SK-N-SH (cell line): ENCODE measurements at regions not wholly inside any gene's neighbourhood (a gene's known extent, or its start where the extent isn't known, plus 50 kb on each side); places are given as distances from the start of the nearest gene placed in this dataset.

Experiments used
- CTCF ChIA-PET: fragments of 300-600, 350-600 bp; formaldehyde crosslinking; extraction: SDS; loops from one replicate; lab custom pipeline; 2021; lab: Yijun Ruan, JAX
- POLR2A ChIA-PET: fragments of 350-600 bp; sonication (Branson Sonifier 250); formaldehyde crosslinking; extraction: SDS; loops from one replicate; lab custom pipeline; 2020; ENCODE audit warnings: antibody characterized with exemption, inconsistent platforms; lab: Yijun Ruan, JAX
- DNase-seq: peaks from one replicate; pipeline ENCODE4 v3.0.0; 2012
- H2AFZ ChIP-seq: fragments of 200-600 bp; sonication (generic); 2 replicates; pipeline ENCODE4 v1.8.1; 2016; ENCODE audit warnings: antibody characterized with exemption, mild to moderate bottlenecking, low read depth
- H3F3A ChIP-seq: fragments of 200-600 bp; sonication (generic); replicated peaks from 2 replicates; pipeline ENCODE3; 2016; ENCODE audit warnings: antibody characterized with exemption, mild to moderate bottlenecking; ENCODE audit not compliant: insufficient read depth
- H3K27ac ChIP-seq, 2 experiments: fragments of 200-500 bp in 1 of 2; fragments of 200-600 bp in 1 of 2; sonication (Bioruptor generic) in 1 of 2; sonication (generic), shearing (Covaris generic) in 1 of 2; 2 replicates each; pipeline versions ENCODE4 v1.5.1 to v1.6.1; 2014 to 2016; ENCODE audit warnings: low read depth in 2 of 2, inconsistent platforms in 1 of 2, low read length in 1 of 2, mild to moderate bottlenecking in 1 of 2, mixed read lengths in 1 of 2
- H3K27me3 ChIP-seq: fragments of 200-600 bp; sonication (generic), shearing (Covaris generic); 2 replicates; pipeline ENCODE4 v1.6.1; 2016; ENCODE audit warnings: mixed run types; ENCODE audit not compliant: insufficient read depth
- H3K36me3 ChIP-seq, 2 experiments: fragments of 200-500 bp in 1 of 2; fragments of 200-600 bp in 1 of 2; sonication (Bioruptor generic) in 1 of 2; sonication (generic) in 1 of 2; replicated peaks in 1 of 2; 2 replicates each; pipeline versions ENCODE3 to v1.5.1; 2014 to 2016; ENCODE audit warnings: low read length in 1 of 2, mild to moderate bottlenecking in 1 of 2; ENCODE audit not compliant: insufficient read depth in 2 of 2, control insufficient read depth in 1 of 2
- H3K4me1 ChIP-seq, 2 experiments: fragments of 200-500 bp in 1 of 2; fragments of 200-600 bp in 1 of 2; sonication (Bioruptor generic) in 1 of 2; sonication (generic), shearing (Covaris generic) in 1 of 2; 2 replicates each; pipeline versions ENCODE4 v1.5.1 to v1.6.1; 2014 to 2016; ENCODE audit warnings: low read depth in 1 of 2, low read length in 1 of 2, mixed run types in 1 of 2; ENCODE audit not compliant: insufficient read depth in 2 of 2, control insufficient read depth in 1 of 2
- H3K4me2 ChIP-seq: fragments of 200-600 bp; sonication (generic), shearing (Covaris generic); 2 replicates; pipeline ENCODE4 v1.6.1; 2017; ENCODE audit warnings: mixed run types
- H3K4me3 ChIP-seq, 2 experiments: fragments of 200-500 bp in 1 of 2; fragments of 200-600 bp in 1 of 2; sonication (Bioruptor generic) in 1 of 2; sonication (generic), shearing (Covaris generic) in 1 of 2; 2 replicates each; pipeline versions ENCODE4 v1.5.1 to v1.8.1; 2014 to 2016; ENCODE audit warnings: low read depth in 2 of 2, inconsistent platforms in 1 of 2, low read length in 1 of 2, mild to moderate bottlenecking in 1 of 2, mixed read lengths in 1 of 2, moderate library complexity in 1 of 2
- H3K79me2 ChIP-seq: fragments of 200-600 bp; sonication (generic); 2 replicates; pipeline ENCODE4 v1.8.1; 2017; ENCODE audit warnings: mild to moderate bottlenecking; ENCODE audit not compliant: insufficient read depth
- H3K9ac ChIP-seq: fragments of 200-600 bp; sonication (generic); 2 replicates; pipeline ENCODE4 v1.6.1; 2017; ENCODE audit warnings: mixed run types
- H3K9me2 ChIP-seq: fragments of 200-600 bp; sonication (generic); 2 replicates; pipeline ENCODE4 v1.6.1; 2017; ENCODE audit warnings: mixed run types
- H3K9me3 ChIP-seq: fragments of 200-600 bp; sonication (generic); 2 replicates; pipeline ENCODE4 v1.6.1; 2017; ENCODE audit warnings: mixed run types, mild to moderate bottlenecking, moderate library complexity
- H4K20me1 ChIP-seq: fragments of 200-600 bp; sonication (generic); 2 replicates; pipeline ENCODE4 v1.6.1; 2017; ENCODE audit warnings: mild to moderate bottlenecking, mixed run types; ENCODE audit not compliant: insufficient read depth
- CHD2 ChIP-seq: fragments of 150-350 bp; IDR thresholded peaks from 2 replicates; pipeline ENCODE4 v1.6.1; 2018; ENCODE audit warnings: low read length; ENCODE audit not compliant: partially characterized antibody
- EP300 ChIP-seq, 2 experiments: IDR thresholded peaks; 2 replicates each; pipeline versions ENCODE4 v1.4.0 to v1.6.1; 2012; ENCODE audit warnings: borderline replicate concordance in 1 of 2, low read depth in 1 of 2, low read length in 1 of 2
- EZH2phosphoT487 ChIP-seq: fragments of 200-600 bp; sonication (generic); IDR thresholded peaks from 2 replicates; pipeline ENCODE4 v1.6.1; 2017; ENCODE audit warnings: low read depth, mixed run types, mild to moderate bottlenecking, antibody characterized with exemption, moderate library complexity, borderline replicate concordance
- FOSL2 ChIP-seq: IDR thresholded peaks from 2 replicates; pipeline ENCODE4 v1.4.0; 2012; ENCODE audit warnings: low read depth, mild to moderate bottlenecking, moderate library complexity, borderline replicate concordance
- GABPA ChIP-seq: IDR thresholded peaks from 2 replicates; pipeline ENCODE4 v1.4.0; 2012; ENCODE audit warnings: low read depth, mild to moderate bottlenecking
- JUND ChIP-seq: IDR thresholded peaks from 2 replicates; pipeline ENCODE4 v1.4.0; 2012
- MEF2A ChIP-seq: IDR thresholded peaks from 2 replicates; pipeline ENCODE4 v1.4.0; 2012; ENCODE audit warnings: low read depth, borderline replicate concordance
- MXI1 ChIP-seq: IDR thresholded peaks from 2 replicates; pipeline ENCODE4 v1.6.1; 2012; ENCODE audit warnings: mild to moderate bottlenecking, low read depth, low read length, improper control_type of control experiment
- POLR2AphosphoS5 ChIP-seq: IDR thresholded peaks from 2 replicates; pipeline ENCODE4 v1.6.1; 2012; ENCODE audit warnings: low read depth, low read length
- RFX5 ChIP-seq: IDR thresholded peaks from 2 replicates; pipeline ENCODE4 v1.6.1; 2012; ENCODE audit warnings: mild to moderate bottlenecking, improper control_type of control experiment, low read length
- RXRA ChIP-seq: IDR thresholded peaks from 2 replicates; pipeline ENCODE4 v1.4.0; 2012; ENCODE audit warnings: low read depth, mild to moderate bottlenecking, borderline replicate concordance
- SIN3A ChIP-seq: IDR thresholded peaks from 2 replicates; pipeline ENCODE4 v1.6.1; 2012; ENCODE audit warnings: low read depth, mild to moderate bottlenecking, low read length, moderate library complexity, borderline replicate concordance
- TAF1 ChIP-seq: IDR thresholded peaks from 2 replicates; pipeline ENCODE4 v1.6.1; 2012; ENCODE audit warnings: low read depth, mild to moderate bottlenecking, low read length, moderate library complexity, borderline replicate concordance
- TCF12 ChIP-seq: IDR thresholded peaks from 2 replicates; pipeline ENCODE4 v1.4.0; 2012
- TEAD4 ChIP-seq: IDR thresholded peaks from 2 replicates; pipeline ENCODE4 v1.4.0; 2012; ENCODE audit warnings: mild to moderate bottlenecking, borderline replicate concordance; ENCODE audit not compliant: insufficient read depth
- YY1 ChIP-seq: IDR thresholded peaks from 2 replicates; pipeline ENCODE4 v1.4.0; 2012; ENCODE audit warnings: low read depth, mild to moderate bottlenecking
- WGBS: methylation state at CpG from one replicate; pipeline ENCODE4 v1.1.6; 2017; ENCODE audit warnings: low lambda C conversion rate; 5-methylcytosine and 5-hydroxymethylcytosine counted together
- TF ChIP-seq, protein P1 (sequence below): IDR thresholded peaks from 2 replicates; pipeline ENCODE4 v1.4.0; 2012; ENCODE audit warnings: low read depth
- TF ChIP-seq, protein P2 (sequence below): IDR thresholded peaks from 2 replicates; pipeline ENCODE4 v1.4.0; 2012; ENCODE audit warnings: low read depth, borderline replicate concordance
- TF ChIP-seq, protein P3 (sequence below): fragments of 200-600 bp; sonication (generic); IDR thresholded peaks from 2 replicates; pipeline ENCODE4 v1.6.1; 2017; ENCODE audit warnings: antibody characterized with exemption, mild to moderate bottlenecking, moderate library complexity
- TF ChIP-seq, protein P4 (sequence below): IDR thresholded peaks from 2 replicates; pipeline ENCODE4; 2012

DNA sequence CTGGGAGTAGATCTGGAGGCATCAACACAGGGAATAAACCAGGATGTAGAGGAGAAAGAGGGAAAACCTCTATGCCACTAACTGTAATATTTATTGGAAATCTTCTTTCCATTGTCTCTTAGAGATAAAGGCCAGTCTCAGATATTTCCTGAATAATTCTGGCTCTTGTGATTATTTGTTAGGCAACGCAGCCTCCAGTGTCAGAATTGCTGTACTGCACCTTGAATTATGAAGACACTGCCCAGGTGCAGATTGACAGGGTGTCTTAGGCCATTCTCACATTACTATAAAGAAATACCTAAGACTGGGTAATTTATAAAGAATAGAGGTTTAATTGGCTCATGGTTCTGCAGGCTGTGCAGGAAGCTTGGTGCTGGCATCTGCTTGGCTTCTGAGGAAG is 100.7 kb upstream of the ZDHHC15 start (continued):
- no peak for TF ChIP-seq TEAD4
- TF ChIP-seq, all 33 proteins: peak for 2

DNA sequence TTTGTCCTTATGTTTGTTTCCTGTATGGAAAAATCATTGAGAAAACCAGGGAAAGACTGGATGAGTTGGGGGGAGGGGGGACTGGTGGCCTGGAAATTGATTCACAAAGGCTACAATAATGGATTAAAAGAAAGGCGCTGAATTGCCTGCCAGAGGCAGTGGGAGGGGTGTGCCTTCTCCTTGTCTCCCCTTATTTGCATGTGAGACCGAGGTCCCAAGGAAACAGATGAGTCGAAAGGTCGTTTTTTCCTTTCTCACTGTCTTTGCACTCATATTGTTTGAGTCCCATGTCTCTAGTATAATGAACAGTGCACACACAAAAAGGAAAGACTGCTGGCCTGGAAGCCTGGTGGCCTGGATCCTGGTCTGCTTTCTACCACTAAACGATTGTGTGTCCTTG is 86.6 kb upstream of the ZDHHC15 start:
- H3K36me3 ChIP-seq = no peaks in the 10 kb centered on the region
- no peak for DNase-seq
- H3K27me3 ChIP-seq = no peaks in the 10 kb centered on the region
- no peak overlapping the region for H3K27ac ChIP-seq
- H3K9me2 ChIP-seq = no peaks in the 10 kb centered on the region
- H3K4me2 ChIP-seq = no peak overlapping the region
- no peaks in the 10 kb centered on the region for H3F3A ChIP-seq
- no peaks in the 10 kb centered on the region for H3K79me2 ChIP-seq
- 9% methylated on average over 5 of the region's 5 CpGs for WGBS
- TF ChIP-seq GABPA = no peak
- no peak for TF ChIP-seq TCF12
- no peak for TF ChIP-seq MXI1
- no peak for TF ChIP-seq POLR2AphosphoS5
- TF ChIP-seq, protein P1, sequence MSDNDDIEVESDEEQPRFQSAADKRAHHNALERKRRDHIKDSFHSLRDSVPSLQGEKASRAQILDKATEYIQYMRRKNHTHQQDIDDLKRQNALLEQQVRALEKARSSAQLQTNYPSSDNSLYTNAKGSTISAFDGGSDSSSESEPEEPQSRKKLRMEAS = no peak
- TF ChIP-seq, protein P2, sequence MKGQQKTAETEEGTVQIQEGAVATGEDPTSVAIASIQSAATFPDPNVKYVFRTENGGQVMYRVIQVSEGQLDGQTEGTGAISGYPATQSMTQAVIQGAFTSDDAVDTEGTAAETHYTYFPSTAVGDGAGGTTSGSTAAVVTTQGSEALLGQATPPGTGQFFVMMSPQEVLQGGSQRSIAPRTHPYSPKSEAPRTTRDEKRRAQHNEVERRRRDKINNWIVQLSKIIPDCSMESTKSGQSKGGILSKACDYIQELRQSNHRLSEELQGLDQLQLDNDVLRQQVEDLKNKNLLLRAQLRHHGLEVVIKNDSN = no peak
- no peak for TF ChIP-seq EZH2phosphoT487
- TF ChIP-seq RXRA = no peak
- TF ChIP-seq EP300 (IDR thresholded peaks at IDR 0.05; ENCODE audit: borderline replicate concordance in 1 of 2, low read depth in 1 of 2, low read length in 1 of 2) = no peak
- TF ChIP-seq, protein P3, sequence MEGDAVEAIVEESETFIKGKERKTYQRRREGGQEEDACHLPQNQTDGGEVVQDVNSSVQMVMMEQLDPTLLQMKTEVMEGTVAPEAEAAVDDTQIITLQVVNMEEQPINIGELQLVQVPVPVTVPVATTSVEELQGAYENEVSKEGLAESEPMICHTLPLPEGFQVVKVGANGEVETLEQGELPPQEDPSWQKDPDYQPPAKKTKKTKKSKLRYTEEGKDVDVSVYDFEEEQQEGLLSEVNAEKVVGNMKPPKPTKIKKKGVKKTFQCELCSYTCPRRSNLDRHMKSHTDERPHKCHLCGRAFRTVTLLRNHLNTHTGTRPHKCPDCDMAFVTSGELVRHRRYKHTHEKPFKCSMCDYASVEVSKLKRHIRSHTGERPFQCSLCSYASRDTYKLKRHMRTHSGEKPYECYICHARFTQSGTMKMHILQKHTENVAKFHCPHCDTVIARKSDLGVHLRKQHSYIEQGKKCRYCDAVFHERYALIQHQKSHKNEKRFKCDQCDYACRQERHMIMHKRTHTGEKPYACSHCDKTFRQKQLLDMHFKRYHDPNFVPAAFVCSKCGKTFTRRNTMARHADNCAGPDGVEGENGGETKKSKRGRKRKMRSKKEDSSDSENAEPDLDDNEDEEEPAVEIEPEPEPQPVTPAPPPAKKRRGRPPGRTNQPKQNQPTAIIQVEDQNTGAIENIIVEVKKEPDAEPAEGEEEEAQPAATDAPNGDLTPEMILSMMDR = no peak
- no peak for TF ChIP-seq MEF2A
- no peak for TF ChIP-seq TAF1
- TF ChIP-seq TEAD4 = no peak
- TF ChIP-seq, protein P4, sequence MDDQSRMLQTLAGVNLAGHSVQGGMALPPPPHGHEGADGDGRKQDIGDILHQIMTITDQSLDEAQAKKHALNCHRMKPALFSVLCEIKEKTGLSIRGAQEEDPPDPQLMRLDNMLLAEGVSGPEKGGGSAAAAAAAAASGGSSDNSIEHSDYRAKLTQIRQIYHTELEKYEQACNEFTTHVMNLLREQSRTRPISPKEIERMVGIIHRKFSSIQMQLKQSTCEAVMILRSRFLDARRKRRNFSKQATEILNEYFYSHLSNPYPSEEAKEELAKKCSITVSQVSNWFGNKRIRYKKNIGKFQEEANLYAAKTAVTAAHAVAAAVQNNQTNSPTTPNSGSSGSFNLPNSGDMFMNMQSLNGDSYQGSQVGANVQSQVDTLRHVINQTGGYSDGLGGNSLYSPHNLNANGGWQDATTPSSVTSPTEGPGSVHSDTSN = no peak
- no peak for TF ChIP-seq JUND
- no peak for TF ChIP-seq CHD2
- TF ChIP-seq SIN3A = no peak
- TF ChIP-seq FOSL2 = no peak
- no peak for TF ChIP-seq RFX5
- no peak for TF ChIP-seq YY1
- no peak overlapping the region for H3K4me3 ChIP-seq
- no peaks in the 10 kb centered on the region for H3K9me3 ChIP-seq
- POLR2A ChIA-PET = no interaction called here
- H4K20me1 ChIP-seq = no peaks in the 10 kb centered on the region
- no peak overlapping the region for H2AFZ ChIP-seq
- H3K9ac ChIP-seq = no peak overlapping the region
- no peaks in the 10 kb centered on the region for H3K4me1 ChIP-seq
- CTCF ChIA-PET = no interaction called here
